WTC11 (cell line): ENCODE measurements at regions not wholly inside any gene's neighbourhood (a gene's known extent, or its start where the extent isn't known, plus 50 kb on each side); places are given as distances from the start of the nearest gene placed in this dataset.

Experiments used
- ATAC-seq: fragments of 200-7000 bp; cut with Tn5 transposase; 2 replicates; pipeline ENCODE4 v1.10.0; 2021; ENCODE audit warnings: mild to moderate bottlenecking, moderate library complexity
- CTCF ChIA-PET: fragments of 300-600 bp; sonication (Branson Sonifier 250); formaldehyde crosslinking; loops from one replicate; lab custom pipeline; 2021; ENCODE audit warnings: antibody characterized with exemption; lab: Charles Lee
- POLR2A ChIA-PET: fragments of 350-600 bp; sonication (Branson Sonifier 250); formaldehyde crosslinking; loops from one replicate; lab custom pipeline; 2021; ENCODE audit warnings: antibody characterized with exemption; lab: Charles Lee
- DNase-seq: peaks from one replicate; pipeline ENCODE4 v3.0.0; 2021; ENCODE audit warnings: low spot score
- H3K27ac Mint-ChIP-seq: 2 replicates; pipeline ENCODE4 v1.8.0; 2021; ENCODE audit warnings: mixed read lengths
- H3K27me3 Mint-ChIP-seq: 2 replicates; pipeline ENCODE4 v1.8.0; 2021; ENCODE audit warnings: low read depth, mild to moderate bottlenecking, moderate library complexity, mixed read lengths
- H3K36me3 Mint-ChIP-seq: 2 replicates; pipeline ENCODE4 v1.8.0; 2021; ENCODE audit warnings: mixed read lengths
- H3K4me1 Mint-ChIP-seq: 2 replicates; pipeline ENCODE4 v1.8.0; 2022; ENCODE audit warnings: mixed read lengths
- H3K4me3 Mint-ChIP-seq: 2 replicates; pipeline ENCODE4 v1.8.0; 2021; ENCODE audit warnings: mild to moderate bottlenecking, moderate library complexity, mixed read lengths
- H3K9me3 Mint-ChIP-seq: 2 replicates; pipeline ENCODE4 v1.8.0; 2021; ENCODE audit warnings: mixed read lengths
- CBFB ChIP-seq: sonication (generic); formaldehyde crosslinking; IDR thresholded peaks from 2 replicates; pipeline ENCODE4 v1.8.1; 2022; ENCODE audit warnings: mild to moderate bottlenecking, low read depth, missing genetic modification reagents
- CREM ChIP-seq: sonication (generic); formaldehyde crosslinking; IDR thresholded peaks from 2 replicates; pipeline ENCODE4 v1.8.1; 2022; ENCODE audit warnings: mild to moderate bottlenecking, missing genetic modification reagents, moderate library complexity
- ETV6 ChIP-seq: sonication (generic); formaldehyde crosslinking; IDR thresholded peaks from 2 replicates; pipeline ENCODE4 v1.8.1; 2022; ENCODE audit warnings: mild to moderate bottlenecking, missing genetic modification reagents
- FOXJ3 ChIP-seq: sonication (generic); formaldehyde crosslinking; IDR thresholded peaks from 2 replicates; pipeline ENCODE4 v1.9.0; 2021; ENCODE audit warnings: missing genetic modification reagents, mild to moderate bottlenecking, borderline replicate concordance
- FOXK1 ChIP-seq: sonication (generic); formaldehyde crosslinking; IDR thresholded peaks from 2 replicates; pipeline ENCODE4 v1.8.0; 2022; ENCODE audit warnings: mild to moderate bottlenecking, moderate library complexity, missing genetic modification reagents
- FOXP1 ChIP-seq: sonication (generic); formaldehyde crosslinking; IDR thresholded peaks from 2 replicates; pipeline ENCODE4 v1.8.0; 2022; ENCODE audit warnings: missing genetic modification reagents, mild to moderate bottlenecking, moderate library complexity, borderline replicate concordance
- GTF2I ChIP-seq: fragments of 250-450 bp; sonication (Bioruptor Pico); conservative IDR thresholded peaks from 2 replicates; pipeline ENCODE4 v1.4.0; 2021; ENCODE audit warnings: mild to moderate bottlenecking
- MYBL2 ChIP-seq: sonication (generic); formaldehyde crosslinking; IDR thresholded peaks from 2 replicates; pipeline ENCODE4 v1.8.1; 2023; ENCODE audit warnings: mild to moderate bottlenecking, moderate library complexity, missing genetic modification reagents
- NR2C2 ChIP-seq: sonication (generic); formaldehyde crosslinking; IDR thresholded peaks from 2 replicates; pipeline ENCODE4 v1.8.0; 2022; ENCODE audit warnings: mild to moderate bottlenecking, missing genetic modification reagents
- RELA ChIP-seq: sonication (generic); formaldehyde crosslinking; IDR thresholded peaks from 2 replicates; pipeline ENCODE4 v1.8.1; 2022; ENCODE audit warnings: missing genetic modification reagents, mild to moderate bottlenecking, borderline replicate concordance
- RORB ChIP-seq: fragments of 250-450 bp; sonication (Bioruptor Pico); IDR thresholded peaks from 2 replicates; pipeline ENCODE4 v1.9.0; 2021; ENCODE audit warnings: mild to moderate bottlenecking
- SOX15 ChIP-seq: fragments of 250-450 bp; sonication (Bioruptor Pico); IDR thresholded peaks from 2 replicates; pipeline ENCODE4 v1.9.0; 2021; ENCODE audit warnings: mild to moderate bottlenecking
- TEAD1 ChIP-seq: sonication (generic); formaldehyde crosslinking; IDR thresholded peaks from 2 replicates; pipeline ENCODE4 v1.8.0; 2022; ENCODE audit warnings: mild to moderate bottlenecking, missing genetic modification reagents
- TP53 ChIP-seq: sonication (generic); formaldehyde crosslinking; IDR thresholded peaks from 2 replicates; pipeline ENCODE4 v1.8.1; 2023; ENCODE audit warnings: mild to moderate bottlenecking, missing genetic modification reagents
- ZNF219 ChIP-seq: sonication (generic); formaldehyde crosslinking; IDR thresholded peaks from 2 replicates; pipeline ENCODE4 v1.8.0; 2023; ENCODE audit warnings: missing genetic modification reagents, mild to moderate bottlenecking, borderline replicate concordance
- ZNF671 ChIP-seq: fragments of 250-450 bp; sonication (Bioruptor Pico); IDR thresholded peaks from 2 replicates; pipeline ENCODE4 v1.8.0; 2021; ENCODE audit warnings: mild to moderate bottlenecking
- TF ChIP-seq, protein P1 (sequence below): sonication (generic); formaldehyde crosslinking; IDR thresholded peaks from 2 replicates; pipeline ENCODE4 v1.8.0; 2023; ENCODE audit warnings: missing genetic modification reagents, mild to moderate bottlenecking, borderline replicate concordance
- TF ChIP-seq, protein P2 (sequence below): sonication (generic); formaldehyde crosslinking; IDR thresholded peaks from 2 replicates; pipeline ENCODE4 v1.8.1; 2023; ENCODE audit warnings: mild to moderate bottlenecking, missing genetic modification reagents, moderate library complexity
- TF ChIP-seq, protein P3 (sequence below): sonication (generic); formaldehyde crosslinking; IDR thresholded peaks from 2 replicates; pipeline ENCODE4 v1.8.0; 2023; ENCODE audit warnings: missing genetic modification reagents
- TF ChIP-seq, protein P4 (sequence below): sonication (generic); formaldehyde crosslinking; IDR thresholded peaks from 2 replicates; pipeline ENCODE4 v1.8.0; 2022; ENCODE audit warnings: mild to moderate bottlenecking, missing genetic modification reagents
- TF ChIP-seq, protein P5 (sequence below): sonication (generic); formaldehyde crosslinking; IDR thresholded peaks from 2 replicates; pipeline ENCODE4 v1.8.1; 2022; ENCODE audit warnings: mild to moderate bottlenecking, missing genetic modification reagents, moderate library complexity, borderline replicate concordance

DNA sequence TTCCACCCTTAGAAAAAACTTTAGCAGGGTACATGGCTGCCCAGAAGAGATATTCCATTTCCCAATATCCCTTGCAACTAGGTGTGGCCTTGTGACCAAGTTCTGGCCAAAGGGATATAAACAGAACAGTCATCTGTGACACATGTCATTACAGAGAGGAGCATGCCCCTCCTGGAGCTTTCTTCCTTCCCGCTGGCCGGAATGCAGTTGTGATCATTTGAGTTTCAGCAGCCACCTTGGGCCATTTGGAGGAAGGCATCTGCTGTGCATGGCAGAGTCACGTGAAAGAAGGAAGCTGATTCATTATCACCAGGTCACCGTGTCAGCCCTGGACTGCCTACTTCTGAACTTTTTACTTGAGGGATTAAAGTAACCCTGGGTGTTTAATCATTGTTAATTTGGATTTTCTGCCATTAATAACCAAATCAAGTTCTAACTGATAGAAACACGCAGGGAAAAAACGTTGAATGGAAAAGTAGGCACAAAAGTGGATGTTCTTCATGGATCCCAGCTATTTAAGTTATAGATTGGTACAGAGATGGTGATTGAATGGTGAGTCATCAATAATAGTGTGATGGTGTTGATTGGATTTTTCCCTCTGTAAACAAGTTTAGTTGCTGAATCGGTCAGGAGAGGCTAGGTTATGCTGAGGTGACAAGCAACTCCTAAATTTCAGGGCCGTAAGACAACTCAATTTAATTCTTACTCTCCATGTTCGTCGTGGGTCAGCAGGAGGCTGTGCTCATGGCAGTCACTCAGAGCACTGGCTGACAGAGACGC is 80.7 kb upstream of the CCDC167 start:
- H3K27ac Mint-ChIP-seq: peak overlapping the region; percentile 46; the same call in 1 of the 2 replicates
- ChIA-PET CTCF (interaction anchor here (0.7 to 2.7 kb wide), 19 partner anchors 13 to 112 kb away, joined by 3 to 11 read pairs (median 5); no protein-coding TSS in a partner anchor), POLR2A (no interaction called here)

DNA sequence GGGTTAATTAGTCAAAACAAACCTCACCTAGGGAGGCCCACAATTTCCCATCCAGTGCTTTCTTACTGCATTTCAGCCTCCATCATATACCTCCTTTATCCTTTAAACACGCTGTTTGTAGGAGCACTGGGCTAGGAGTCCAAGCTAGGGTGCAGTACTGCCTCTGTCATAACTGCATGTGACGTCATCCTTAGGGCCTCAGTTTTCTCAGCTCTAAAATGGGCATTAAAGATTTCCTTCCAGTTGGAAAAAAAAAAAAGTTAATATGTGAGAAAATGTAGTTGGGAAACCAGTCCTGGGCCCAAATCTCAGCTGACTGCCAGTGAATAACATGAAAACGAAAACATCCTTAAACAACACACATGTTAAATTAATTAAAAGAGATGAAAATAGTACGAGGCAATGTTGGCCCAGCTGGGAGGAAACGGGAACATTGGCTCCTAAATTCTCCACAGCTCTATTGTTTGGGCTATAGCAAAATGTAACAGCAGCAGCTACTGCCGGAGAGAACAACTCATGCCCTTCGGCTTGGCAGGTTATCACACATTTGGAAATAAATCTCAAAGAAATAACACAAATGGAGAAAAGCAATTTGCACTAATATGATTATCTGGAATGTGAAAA is 79.9 kb upstream of the CCDC167 start:
- Mint-ChIP-seq H3K4me3 (no peak overlapping the region), H3K36me3 (no peaks in the 10 kb centered on the region), H3K27ac (no peak overlapping the region), H3K4me1 (peaks cover 19% of the 10 kb centered on the region)
- ATAC-seq: no peak
- no peak for TF ChIP-seq SOX15 (CRISPR knock-in tag)
- TF ChIP-seq, protein P1, sequence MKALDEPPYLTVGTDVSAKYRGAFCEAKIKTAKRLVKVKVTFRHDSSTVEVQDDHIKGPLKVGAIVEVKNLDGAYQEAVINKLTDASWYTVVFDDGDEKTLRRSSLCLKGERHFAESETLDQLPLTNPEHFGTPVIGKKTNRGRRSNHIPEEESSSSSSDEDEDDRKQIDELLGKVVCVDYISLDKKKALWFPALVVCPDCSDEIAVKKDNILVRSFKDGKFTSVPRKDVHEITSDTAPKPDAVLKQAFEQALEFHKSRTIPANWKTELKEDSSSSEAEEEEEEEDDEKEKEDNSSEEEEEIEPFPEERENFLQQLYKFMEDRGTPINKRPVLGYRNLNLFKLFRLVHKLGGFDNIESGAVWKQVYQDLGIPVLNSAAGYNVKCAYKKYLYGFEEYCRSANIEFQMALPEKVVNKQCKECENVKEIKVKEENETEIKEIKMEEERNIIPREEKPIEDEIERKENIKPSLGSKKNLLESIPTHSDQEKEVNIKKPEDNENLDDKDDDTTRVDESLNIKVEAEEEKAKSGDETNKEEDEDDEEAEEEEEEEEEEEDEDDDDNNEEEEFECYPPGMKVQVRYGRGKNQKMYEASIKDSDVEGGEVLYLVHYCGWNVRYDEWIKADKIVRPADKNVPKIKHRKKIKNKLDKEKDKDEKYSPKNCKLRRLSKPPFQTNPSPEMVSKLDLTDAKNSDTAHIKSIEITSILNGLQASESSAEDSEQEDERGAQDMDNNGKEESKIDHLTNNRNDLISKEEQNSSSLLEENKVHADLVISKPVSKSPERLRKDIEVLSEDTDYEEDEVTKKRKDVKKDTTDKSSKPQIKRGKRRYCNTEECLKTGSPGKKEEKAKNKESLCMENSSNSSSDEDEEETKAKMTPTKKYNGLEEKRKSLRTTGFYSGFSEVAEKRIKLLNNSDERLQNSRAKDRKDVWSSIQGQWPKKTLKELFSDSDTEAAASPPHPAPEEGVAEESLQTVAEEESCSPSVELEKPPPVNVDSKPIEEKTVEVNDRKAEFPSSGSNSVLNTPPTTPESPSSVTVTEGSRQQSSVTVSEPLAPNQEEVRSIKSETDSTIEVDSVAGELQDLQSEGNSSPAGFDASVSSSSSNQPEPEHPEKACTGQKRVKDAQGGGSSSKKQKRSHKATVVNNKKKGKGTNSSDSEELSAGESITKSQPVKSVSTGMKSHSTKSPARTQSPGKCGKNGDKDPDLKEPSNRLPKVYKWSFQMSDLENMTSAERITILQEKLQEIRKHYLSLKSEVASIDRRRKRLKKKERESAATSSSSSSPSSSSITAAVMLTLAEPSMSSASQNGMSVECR (CRISPR knock-in tag): no peak
- TF ChIP-seq GTF2I (CRISPR knock-in tag): no peak
- TF ChIP-seq, protein P2, sequence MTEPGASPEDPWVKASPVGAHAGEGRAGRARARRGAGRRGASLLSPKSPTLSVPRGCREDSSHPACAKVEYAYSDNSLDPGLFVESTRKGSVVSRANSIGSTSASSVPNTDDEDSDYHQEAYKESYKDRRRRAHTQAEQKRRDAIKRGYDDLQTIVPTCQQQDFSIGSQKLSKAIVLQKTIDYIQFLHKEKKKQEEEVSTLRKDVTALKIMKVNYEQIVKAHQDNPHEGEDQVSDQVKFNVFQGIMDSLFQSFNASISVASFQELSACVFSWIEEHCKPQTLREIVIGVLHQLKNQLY (CRISPR knock-in tag): no peak
- no peak for TF ChIP-seq ZNF671 (CRISPR knock-in tag)
- TF ChIP-seq RELA: no peak
- TF ChIP-seq, protein P3, sequence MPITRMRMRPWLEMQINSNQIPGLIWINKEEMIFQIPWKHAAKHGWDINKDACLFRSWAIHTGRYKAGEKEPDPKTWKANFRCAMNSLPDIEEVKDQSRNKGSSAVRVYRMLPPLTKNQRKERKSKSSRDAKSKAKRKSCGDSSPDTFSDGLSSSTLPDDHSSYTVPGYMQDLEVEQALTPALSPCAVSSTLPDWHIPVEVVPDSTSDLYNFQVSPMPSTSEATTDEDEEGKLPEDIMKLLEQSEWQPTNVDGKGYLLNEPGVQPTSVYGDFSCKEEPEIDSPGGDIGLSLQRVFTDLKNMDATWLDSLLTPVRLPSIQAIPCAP (CRISPR knock-in tag): no peak
- TF ChIP-seq, all 79 proteins: peak for 0
- no peak for DNase-seq
- peaks cover 7% of the 10 kb centered on the region for H3K9me3 Mint-ChIP-seq
- CTCF ChIA-PET: interaction anchor here (0.8 to 2.1 kb wide), 6 partner anchors 14 to 113 kb away, joined by 3 to 9 read pairs (median 4); no protein-coding TSS in a partner anchor
- 0 out of 2 replicates have a peak, but pooled peaks cover 2% of the 10 kb centered on the region for H3K27me3 Mint-ChIP-seq
- POLR2A ChIA-PET: no interaction called here

More for the DNA sequence above, 80.7 kb upstream of the CCDC167 start:
- H3K36me3 Mint-ChIP-seq: no peaks in the 10 kb centered on the region
- peaks cover 25% of the 10 kb centered on the region for H3K4me1 Mint-ChIP-seq
- H3K9me3 Mint-ChIP-seq: peaks cover 7% of the 10 kb centered on the region
- 0 out of 2 replicates have a peak, but pooled peaks cover 2% of the 10 kb centered on the region for H3K27me3 Mint-ChIP-seq
- TF ChIP-seq FOXJ3 (CRISPR knock-in tag): no peak
- TF ChIP-seq TEAD1 (CRISPR knock-in tag): 0 out of 2 replicates have a peak, but pooled peaks have one; percentile 31
- H3K4me3 Mint-ChIP-seq: no peak overlapping the region
- DNase-seq (no peak), ATAC-seq (no peak)

DNA sequence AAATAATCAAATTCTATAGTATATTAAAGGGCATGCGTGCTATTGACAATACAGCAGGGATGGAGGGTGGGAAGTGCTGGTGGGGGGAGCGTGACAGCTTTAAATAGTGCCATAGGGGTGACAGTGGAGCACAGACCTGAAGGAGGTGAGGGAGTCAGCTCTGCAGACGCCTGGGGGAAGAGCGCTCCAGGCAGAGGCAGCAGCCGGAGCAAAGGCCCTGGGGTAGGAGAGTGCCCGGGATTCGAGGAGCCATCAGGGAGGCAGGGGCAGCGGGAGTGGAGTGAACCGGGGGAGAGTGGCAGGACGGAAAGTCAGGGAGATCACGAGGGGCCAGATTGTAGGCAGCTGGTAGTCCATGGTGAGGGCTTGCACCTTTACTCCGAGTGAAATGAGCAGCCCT is 78.4 kb upstream of the CCDC167 start:
- Mint-ChIP-seq H3K9me3 (peaks cover 7% of the 10 kb centered on the region), H3K27me3 (0 out of 2 replicates have a peak, but pooled peaks cover 2% of the 10 kb centered on the region), H3K4me3 (no peak overlapping the region), H3K4me1 (peaks cover 21% of the 10 kb centered on the region), H3K27ac (no peak overlapping the region), H3K36me3 (no peaks in the 10 kb centered on the region)
- ATAC-seq (no peak), DNase-seq (no peak)
- ChIA-PET POLR2A (no interaction called here), CTCF (interaction anchor here (1.1 to 1.4 kb wide), 2 partner anchors 11 to 114 kb away, joined by 3 read pairs; no protein-coding TSS in a partner anchor)
- TF ChIP-seq, protein P4, sequence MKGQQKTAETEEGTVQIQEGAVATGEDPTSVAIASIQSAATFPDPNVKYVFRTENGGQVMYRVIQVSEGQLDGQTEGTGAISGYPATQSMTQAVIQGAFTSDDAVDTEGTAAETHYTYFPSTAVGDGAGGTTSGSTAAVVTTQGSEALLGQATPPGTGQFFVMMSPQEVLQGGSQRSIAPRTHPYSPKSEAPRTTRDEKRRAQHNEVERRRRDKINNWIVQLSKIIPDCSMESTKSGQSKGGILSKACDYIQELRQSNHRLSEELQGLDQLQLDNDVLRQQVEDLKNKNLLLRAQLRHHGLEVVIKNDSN (CRISPR knock-in tag): no peak
- TF ChIP-seq NR2C2 (CRISPR knock-in tag) (no peak), CBFB (CRISPR knock-in tag) (no peak), ETV6 (no peak), FOXK1 (no peak), MYBL2 (no peak), RORB (no peak), FOXP1 (CRISPR knock-in tag) (no peak), ZNF219 (CRISPR knock-in tag) (no peak), CREM (CRISPR knock-in tag) (no peak), RELA (no peak), TP53 (CRISPR knock-in tag) (no peak)
- TF ChIP-seq, protein P5, sequence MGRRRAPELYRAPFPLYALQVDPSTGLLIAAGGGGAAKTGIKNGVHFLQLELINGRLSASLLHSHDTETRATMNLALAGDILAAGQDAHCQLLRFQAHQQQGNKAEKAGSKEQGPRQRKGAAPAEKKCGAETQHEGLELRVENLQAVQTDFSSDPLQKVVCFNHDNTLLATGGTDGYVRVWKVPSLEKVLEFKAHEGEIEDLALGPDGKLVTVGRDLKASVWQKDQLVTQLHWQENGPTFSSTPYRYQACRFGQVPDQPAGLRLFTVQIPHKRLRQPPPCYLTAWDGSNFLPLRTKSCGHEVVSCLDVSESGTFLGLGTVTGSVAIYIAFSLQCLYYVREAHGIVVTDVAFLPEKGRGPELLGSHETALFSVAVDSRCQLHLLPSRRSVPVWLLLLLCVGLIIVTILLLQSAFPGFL (CRISPR knock-in tag): no peak
- TF ChIP-seq, protein P3 (CRISPR knock-in tag): no peak
